ENCODE measurements at regions not wholly inside any gene's neighbourhood (a gene's known extent, or its start where the extent isn't known, plus 50 kb on each side); places are given as distances from the start of the nearest gene placed in this dataset.

GRCh38 chr12:89870413-89871184, 162.0 kb upstream of the ATP2B1 start:
- TF ChIP-seq MXI1 (IDR thresholded peaks at IDR 0.05; ENCODE audit: low read depth, low read length) (no peak), CTCF (IDR thresholded peaks at IDR 0.05 in 2 of 3, conservative IDR thresholded peaks at IDR 0.05 in 1 of 3; ENCODE audit: control insufficient read depth in 2 of 3, extremely low read depth in 1 of 3, insufficient read depth in 1 of 3, low read depth in 3 of 3, low read length in 3 of 3) (no peak), CREM (IDR thresholded peaks at IDR 0.05; ENCODE audit: low read depth) (no peak), REST (IDR thresholded peaks at IDR 0.05; ENCODE audit: low read depth, low read length) (no peak), BHLHE40 (IDR thresholded peaks at IDR 0.05; ENCODE audit: borderline replicate concordance in 1 of 2, low read depth in 2 of 2, low read length in 1 of 2) (no peak), SMC3 (IDR thresholded peaks at IDR 0.05; ENCODE audit: borderline replicate concordance, low read length) (no peak), POLR2A (IDR thresholded peaks at IDR 0.05; ENCODE audit: low read depth, low read length) (no peak), GABPA (IDR thresholded peaks at IDR 0.05; ENCODE audit: low read depth) (no peak), NR2C2 (IDR thresholded peaks at IDR 0.05; ENCODE audit: borderline replicate concordance, control insufficient read depth, insufficient read length, low read depth) (no peak)

Measured in GM12878 (cell line).